ENCODE measurements at regions not wholly inside any gene's neighbourhood (a gene's known extent, or its start where the extent isn't known, plus 50 kb on each side); places are given as distances from the start of the nearest gene placed in this dataset.

DNA sequence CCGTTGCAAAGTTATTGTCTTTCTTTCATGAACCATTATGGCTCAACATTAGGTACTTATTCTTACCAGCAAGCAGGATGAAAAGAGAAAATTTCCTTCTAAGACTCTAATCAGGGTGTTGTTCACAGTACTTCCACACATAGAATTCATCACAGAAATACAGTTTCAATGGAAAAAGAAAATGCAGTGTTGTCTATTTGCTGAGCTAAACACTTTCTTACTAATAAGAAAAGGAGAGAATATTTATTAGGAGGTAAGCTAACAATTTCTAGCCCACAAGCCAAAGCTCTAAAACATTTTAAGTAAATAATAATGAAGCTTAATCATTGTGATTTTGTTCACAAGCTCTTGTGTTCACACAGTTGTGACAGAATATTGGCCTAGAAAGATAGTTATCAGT, 1772.8 kb upstream of the PCDH7 start:
- TF ChIP-seq, protein P1, sequence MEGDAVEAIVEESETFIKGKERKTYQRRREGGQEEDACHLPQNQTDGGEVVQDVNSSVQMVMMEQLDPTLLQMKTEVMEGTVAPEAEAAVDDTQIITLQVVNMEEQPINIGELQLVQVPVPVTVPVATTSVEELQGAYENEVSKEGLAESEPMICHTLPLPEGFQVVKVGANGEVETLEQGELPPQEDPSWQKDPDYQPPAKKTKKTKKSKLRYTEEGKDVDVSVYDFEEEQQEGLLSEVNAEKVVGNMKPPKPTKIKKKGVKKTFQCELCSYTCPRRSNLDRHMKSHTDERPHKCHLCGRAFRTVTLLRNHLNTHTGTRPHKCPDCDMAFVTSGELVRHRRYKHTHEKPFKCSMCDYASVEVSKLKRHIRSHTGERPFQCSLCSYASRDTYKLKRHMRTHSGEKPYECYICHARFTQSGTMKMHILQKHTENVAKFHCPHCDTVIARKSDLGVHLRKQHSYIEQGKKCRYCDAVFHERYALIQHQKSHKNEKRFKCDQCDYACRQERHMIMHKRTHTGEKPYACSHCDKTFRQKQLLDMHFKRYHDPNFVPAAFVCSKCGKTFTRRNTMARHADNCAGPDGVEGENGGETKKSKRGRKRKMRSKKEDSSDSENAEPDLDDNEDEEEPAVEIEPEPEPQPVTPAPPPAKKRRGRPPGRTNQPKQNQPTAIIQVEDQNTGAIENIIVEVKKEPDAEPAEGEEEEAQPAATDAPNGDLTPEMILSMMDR (IDR thresholded peaks at IDR 0.05), result no peak
- TF ChIP-seq POLR2AphosphoS5 (IDR thresholded peaks at IDR 0.05; ENCODE audit: low read depth, low read length) (no peak), TCF7L2 (IDR thresholded peaks at IDR 0.05; ENCODE audit: low read depth, low read length) (no peak), SIN3A (IDR thresholded peaks at IDR 0.05; ENCODE audit: borderline replicate concordance, insufficient read depth, low read depth, low read length) (no peak)
- TF ChIP-seq, protein P2, sequence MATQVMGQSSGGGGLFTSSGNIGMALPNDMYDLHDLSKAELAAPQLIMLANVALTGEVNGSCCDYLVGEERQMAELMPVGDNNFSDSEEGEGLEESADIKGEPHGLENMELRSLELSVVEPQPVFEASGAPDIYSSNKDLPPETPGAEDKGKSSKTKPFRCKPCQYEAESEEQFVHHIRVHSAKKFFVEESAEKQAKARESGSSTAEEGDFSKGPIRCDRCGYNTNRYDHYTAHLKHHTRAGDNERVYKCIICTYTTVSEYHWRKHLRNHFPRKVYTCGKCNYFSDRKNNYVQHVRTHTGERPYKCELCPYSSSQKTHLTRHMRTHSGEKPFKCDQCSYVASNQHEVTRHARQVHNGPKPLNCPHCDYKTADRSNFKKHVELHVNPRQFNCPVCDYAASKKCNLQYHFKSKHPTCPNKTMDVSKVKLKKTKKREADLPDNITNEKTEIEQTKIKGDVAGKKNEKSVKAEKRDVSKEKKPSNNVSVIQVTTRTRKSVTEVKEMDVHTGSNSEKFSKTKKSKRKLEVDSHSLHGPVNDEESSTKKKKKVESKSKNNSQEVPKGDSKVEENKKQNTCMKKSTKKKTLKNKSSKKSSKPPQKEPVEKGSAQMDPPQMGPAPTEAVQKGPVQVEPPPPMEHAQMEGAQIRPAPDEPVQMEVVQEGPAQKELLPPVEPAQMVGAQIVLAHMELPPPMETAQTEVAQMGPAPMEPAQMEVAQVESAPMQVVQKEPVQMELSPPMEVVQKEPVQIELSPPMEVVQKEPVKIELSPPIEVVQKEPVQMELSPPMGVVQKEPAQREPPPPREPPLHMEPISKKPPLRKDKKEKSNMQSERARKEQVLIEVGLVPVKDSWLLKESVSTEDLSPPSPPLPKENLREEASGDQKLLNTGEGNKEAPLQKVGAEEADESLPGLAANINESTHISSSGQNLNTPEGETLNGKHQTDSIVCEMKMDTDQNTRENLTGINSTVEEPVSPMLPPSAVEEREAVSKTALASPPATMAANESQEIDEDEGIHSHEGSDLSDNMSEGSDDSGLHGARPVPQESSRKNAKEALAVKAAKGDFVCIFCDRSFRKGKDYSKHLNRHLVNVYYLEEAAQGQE (IDR thresholded peaks at IDR 0.05; ENCODE audit: insufficient read depth in 1 of 2, low read depth in 2 of 2, low read length in 1 of 2), result no peak

Measured in Panc1 (cell line).